ENCODE measurements at regions not wholly inside any gene's neighbourhood (a gene's known extent, or its start where the extent isn't known, plus 50 kb on each side); places are given as distances from the start of the nearest gene placed in this dataset.
A peak's percentile ranks its signal among the peaks of the same experiment; 100 is the strongest.

DNA sequence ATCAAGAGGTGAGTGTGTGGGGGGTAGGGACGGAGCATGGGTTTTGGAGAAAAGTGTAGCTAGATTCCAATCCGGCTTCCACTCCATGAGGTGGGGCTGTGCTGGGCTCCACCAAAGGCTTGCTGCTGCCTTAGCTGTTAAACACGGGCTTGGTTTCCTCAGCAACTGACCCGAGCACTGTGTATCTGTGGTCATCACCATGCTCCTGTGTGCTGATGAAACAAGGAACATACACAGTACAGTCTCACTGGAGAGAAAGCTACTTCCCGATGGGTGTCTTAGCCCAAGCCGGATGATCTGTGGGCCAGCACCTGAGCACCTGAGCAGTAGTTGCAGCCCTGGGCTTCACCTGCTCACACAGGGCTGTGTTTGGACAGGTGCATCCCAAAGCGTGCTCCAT is 52.9 kb upstream of the VRK1 start:
- Histone ChIP-seq H3K27ac (ENCODE audit: extremely low read depth, low read depth, low read length) (no peak overlapping the region), H3K9me3 (ENCODE audit: control insufficient read depth, insufficient read depth, low read depth, low read length) (no peaks in the 10 kb centered on the region), H3K36me3 (ENCODE audit: control insufficient read depth in 2 of 2, insufficient read depth in 1 of 2, low read length in 2 of 2) (no peaks in the 10 kb centered on the region), H3K4me3 (ENCODE audit: low read depth, low read length) (no peak overlapping the region), H3K4me1 (ENCODE audit: control insufficient read depth, insufficient read depth, low read length) (no peaks in the 10 kb centered on the region)
- POLR2A ChIA-PET: no interaction called here
- TF ChIP-seq ZNF433 (tag by site-specific recombination; IDR thresholded peaks at IDR 0.05; ENCODE audit: low read depth) (no peak), ZNF391 (tag by site-specific recombination; IDR thresholded peaks at IDR 0.05; ENCODE audit: borderline replicate concordance, low read depth) (no peak), GLI2 (tag by site-specific recombination; IDR thresholded peaks at IDR 0.05; ENCODE audit: borderline replicate concordance, low read depth) (no peak), SETDB1 (IDR thresholded peaks at IDR 0.05; ENCODE audit: insufficient read length, low read length) (no peak), KLF9 (tag by site-specific recombination; IDR thresholded peaks at IDR 0.05; ENCODE audit: low read depth) (no peak), TCF7L2 (IDR thresholded peaks at IDR 0.05; ENCODE audit: borderline replicate concordance, low read depth, low read length) (no peak), SALL2 (tag by site-specific recombination; IDR thresholded peaks at IDR 0.05; ENCODE audit: borderline replicate concordance) (no peak), ZNF645 (tag by site-specific recombination; IDR thresholded peaks at IDR 0.05) (no peak), ZNF426 (tag by site-specific recombination; IDR thresholded peaks at IDR 0.05) (no peak), ZNF214 (tag by site-specific recombination; IDR thresholded peaks at IDR 0.05; ENCODE audit: borderline replicate concordance) (no peak)
- TF ChIP-seq, protein P1, sequence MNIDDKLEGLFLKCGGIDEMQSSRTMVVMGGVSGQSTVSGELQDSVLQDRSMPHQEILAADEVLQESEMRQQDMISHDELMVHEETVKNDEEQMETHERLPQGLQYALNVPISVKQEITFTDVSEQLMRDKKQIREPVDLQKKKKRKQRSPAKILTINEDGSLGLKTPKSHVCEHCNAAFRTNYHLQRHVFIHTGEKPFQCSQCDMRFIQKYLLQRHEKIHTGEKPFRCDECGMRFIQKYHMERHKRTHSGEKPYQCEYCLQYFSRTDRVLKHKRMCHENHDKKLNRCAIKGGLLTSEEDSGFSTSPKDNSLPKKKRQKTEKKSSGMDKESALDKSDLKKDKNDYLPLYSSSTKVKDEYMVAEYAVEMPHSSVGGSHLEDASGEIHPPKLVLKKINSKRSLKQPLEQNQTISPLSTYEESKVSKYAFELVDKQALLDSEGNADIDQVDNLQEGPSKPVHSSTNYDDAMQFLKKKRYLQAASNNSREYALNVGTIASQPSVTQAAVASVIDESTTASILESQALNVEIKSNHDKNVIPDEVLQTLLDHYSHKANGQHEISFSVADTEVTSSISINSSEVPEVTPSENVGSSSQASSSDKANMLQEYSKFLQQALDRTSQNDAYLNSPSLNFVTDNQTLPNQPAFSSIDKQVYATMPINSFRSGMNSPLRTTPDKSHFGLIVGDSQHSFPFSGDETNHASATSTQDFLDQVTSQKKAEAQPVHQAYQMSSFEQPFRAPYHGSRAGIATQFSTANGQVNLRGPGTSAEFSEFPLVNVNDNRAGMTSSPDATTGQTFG (tag by site-specific recombination; IDR thresholded peaks at IDR 0.05; ENCODE audit: borderline replicate concordance): no peak
- CTCF ChIA-PET: interaction anchor here (0.6 to 1.6 kb wide), 2 partner anchors 160 to 465 kb away, joined by 3 to 7 read pairs; no protein-coding TSS in a partner anchor

DNA sequence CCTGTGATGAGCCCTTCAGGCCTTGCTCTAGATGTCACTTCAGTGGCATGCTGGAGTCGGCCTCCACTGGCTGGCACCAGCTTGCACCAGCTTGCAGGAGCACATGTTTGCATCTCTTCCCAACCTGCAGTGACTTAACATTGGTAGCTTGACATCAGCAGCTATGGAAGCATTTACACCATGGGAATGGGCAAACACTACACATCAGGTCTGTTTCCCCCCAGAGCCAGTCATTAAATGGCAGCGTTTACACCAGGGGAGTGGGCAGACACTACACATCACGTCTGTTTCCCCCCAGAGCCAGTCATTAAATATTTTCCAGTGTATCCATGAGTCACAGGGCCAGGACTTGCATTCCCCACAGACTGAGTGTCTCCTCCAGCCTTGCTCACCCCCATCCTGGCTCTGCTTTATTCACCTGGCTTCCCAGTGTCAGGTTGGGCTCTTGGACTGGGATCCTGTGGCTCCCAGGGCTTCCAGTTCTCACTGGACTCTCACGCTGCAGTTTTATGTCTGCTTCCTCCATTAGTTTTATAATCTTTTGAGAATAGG is 51.6 kb upstream of the VRK1 start:
- TF ChIP-seq KLF8 (tag by site-specific recombination; IDR thresholded peaks at IDR 0.05) (no peak), ZNF112 (tag by site-specific recombination; IDR thresholded peaks at IDR 0.05) (peak; percentile 90), ZNF544 (tag by site-specific recombination; IDR thresholded peaks at IDR 0.05) (no peak), GLIS2 (tag by site-specific recombination; IDR thresholded peaks at IDR 0.05) (no peak), ZNF24 (tag by site-specific recombination; IDR thresholded peaks at IDR 0.05) (no peak)
- Histone ChIP-seq H3K36me3 (ENCODE audit: control insufficient read depth in 2 of 2, insufficient read depth in 1 of 2, low read length in 2 of 2) (no peaks in the 10 kb centered on the region), H3K4me3 (ENCODE audit: low read depth, low read length) (no peak overlapping the region), H3K9me3 (ENCODE audit: control insufficient read depth, insufficient read depth, low read depth, low read length) (no peaks in the 10 kb centered on the region), H3K4me1 (ENCODE audit: control insufficient read depth, insufficient read depth, low read length) (no peaks in the 10 kb centered on the region), H3K27ac (ENCODE audit: extremely low read depth, low read depth, low read length) (no peak overlapping the region)
- CTCF ChIA-PET: interaction anchor here (0.8 to 1.0 kb wide), 2 partner anchors 161 to 164 kb away, joined by 3 read pairs; no protein-coding TSS in a partner anchor
- POLR2A ChIA-PET: no interaction called here

GRCh38 chr14:96746101-96746500 is 51.1 kb upstream of the VRK1 start:
- no peaks in the 10 kb centered on the region for H3K9me3 ChIP-seq (ENCODE audit: control insufficient read depth, insufficient read depth, low read depth, low read length)
- ChIA-PET POLR2A (no interaction called here), CTCF (interaction anchor here (1.0 kb wide), 1 partner anchor 161 kb away, joined by 3 read pairs; no protein-coding TSS in a partner anchor)
- no peaks in the 10 kb centered on the region for H3K4me1 ChIP-seq (ENCODE audit: control insufficient read depth, insufficient read depth, low read length)
- no peak overlapping the region for H3K4me3 ChIP-seq (ENCODE audit: low read depth, low read length)
- H3K36me3 ChIP-seq (ENCODE audit: control insufficient read depth in 2 of 2, insufficient read depth in 1 of 2, low read length in 2 of 2): no peaks in the 10 kb centered on the region
- H3K27ac ChIP-seq (ENCODE audit: extremely low read depth, low read depth, low read length): no peak overlapping the region
- TF ChIP-seq ZNF692 (tag by site-specific recombination; IDR thresholded peaks at IDR 0.05) (no peak), ZSCAN16 (tag by site-specific recombination; IDR thresholded peaks at IDR 0.05) (no peak), ZNF26 (tag by site-specific recombination; IDR thresholded peaks at IDR 0.05) (no peak), BCL11A (tag by site-specific recombination; IDR thresholded peaks at IDR 0.05; ENCODE audit: low read depth) (no peak), ZNF146 (tag by site-specific recombination; IDR thresholded peaks at IDR 0.05) (no peak), OSR2 (tag by site-specific recombination; IDR thresholded peaks at IDR 0.05) (no peak), ZNF629 (tag by site-specific recombination; IDR thresholded peaks at IDR 0.05) (no peak)
